ENCODE measurements at regions not wholly inside any gene's neighbourhood (a gene's known extent, or its start where the extent isn't known, plus 50 kb on each side); places are given as distances from the start of the nearest gene placed in this dataset.

- TF ChIP-seq RAD21 (IDR thresholded peaks at IDR 0.05; ENCODE audit: low read depth) (no peak), EP300 (IDR thresholded peaks at IDR 0.05; ENCODE audit: borderline replicate concordance) (no peak), CREB1 (IDR thresholded peaks at IDR 0.05; ENCODE audit: low read depth) (no peak), NFIC (IDR thresholded peaks at IDR 0.05) (no peak)
Measured at GRCh38 chr7:106480161-106480579, 180.8 kb downstream of the CCDC71L start.

DNA sequence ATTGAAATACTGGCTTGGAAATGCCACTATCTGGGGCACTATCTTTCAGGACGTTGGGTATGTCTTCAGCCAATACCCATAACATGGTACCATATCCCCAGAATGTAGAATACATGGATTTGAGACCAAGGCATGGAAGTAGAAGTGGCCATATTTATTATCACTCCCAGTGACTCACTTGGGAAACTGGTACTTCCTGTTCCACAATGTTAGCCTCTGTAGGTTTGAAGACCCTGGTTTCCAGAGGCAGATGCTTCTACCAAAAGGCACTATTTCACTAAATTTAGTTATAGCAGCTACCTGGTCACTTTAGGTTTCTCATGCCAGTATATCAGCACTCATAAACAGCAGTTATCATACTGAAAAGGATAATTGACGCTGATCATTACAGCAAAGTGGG lies 184.2 kb downstream of the CCDC71L start:
- no peak for TF ChIP-seq RAD21 (IDR thresholded peaks at IDR 0.05; ENCODE audit: low read depth)
- no peak for TF ChIP-seq TCF12 (IDR thresholded peaks at IDR 0.05; ENCODE audit: low read depth)
- TF ChIP-seq FOXM1 (IDR thresholded peaks at IDR 0.05; ENCODE audit: borderline replicate concordance, low read depth): no peak
- no peak for TF ChIP-seq TAF1 (IDR thresholded peaks at IDR 0.05; ENCODE audit: low read depth)
- no peak for TF ChIP-seq REST (IDR thresholded peaks at IDR 0.05; ENCODE audit: low read depth)
- TF ChIP-seq CEBPB (IDR thresholded peaks at IDR 0.05): no peak
- no peak for TF ChIP-seq TEAD4 (IDR thresholded peaks at IDR 0.05)
- no peak for TF ChIP-seq ZBTB7A (IDR thresholded peaks at IDR 0.05; ENCODE audit: low read depth)
- TF ChIP-seq EP300 (IDR thresholded peaks at IDR 0.05; ENCODE audit: borderline replicate concordance): no peak

DNA sequence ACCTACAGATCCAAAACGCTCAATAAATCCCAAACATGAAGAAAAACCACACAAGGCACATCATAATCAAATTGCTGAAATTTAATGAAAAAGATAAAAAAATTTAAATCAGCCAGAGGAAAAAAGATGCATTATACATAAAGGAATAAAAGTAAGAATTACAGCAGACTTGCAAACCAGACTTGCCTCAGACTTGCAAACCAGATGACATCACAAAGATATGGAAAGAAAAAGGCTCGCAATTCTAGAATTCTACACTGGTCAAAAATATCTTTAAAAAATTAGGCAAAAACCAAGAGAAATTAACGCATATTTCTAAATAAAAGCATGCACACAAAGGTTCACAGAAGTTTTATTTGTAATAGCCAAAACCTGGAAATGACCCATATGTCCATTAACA lies 188.0 kb upstream of the NAMPT start:
- TF ChIP-seq EGR1 (IDR thresholded peaks at IDR 0.05) (no peak), YY1 (IDR thresholded peaks at IDR 0.05; ENCODE audit: low read depth) (no peak), MAX (IDR thresholded peaks at IDR 0.05) (no peak), NFIC (IDR thresholded peaks at IDR 0.05) (no peak), FOXM1 (IDR thresholded peaks at IDR 0.05; ENCODE audit: borderline replicate concordance, low read depth) (no peak), REST (IDR thresholded peaks at IDR 0.05; ENCODE audit: low read depth) (no peak), ZBTB7A (IDR thresholded peaks at IDR 0.05; ENCODE audit: low read depth) (no peak), USF1 (IDR thresholded peaks at IDR 0.05) (no peak), CREB1 (IDR thresholded peaks at IDR 0.05; ENCODE audit: low read depth) (no peak), TAF1 (IDR thresholded peaks at IDR 0.05; ENCODE audit: low read depth) (no peak), TCF12 (IDR thresholded peaks at IDR 0.05; ENCODE audit: low read depth) (no peak), RAD21 (IDR thresholded peaks at IDR 0.05; ENCODE audit: low read depth) (no peak), CEBPB (IDR thresholded peaks at IDR 0.05) (no peak), TEAD4 (IDR thresholded peaks at IDR 0.05) (no peak)

GRCh38 chr7:106471686-106472440 lies 187.1 kb upstream of the NAMPT start:
- TF ChIP-seq MAX (IDR thresholded peaks at IDR 0.05): no peak
- no peak for TF ChIP-seq CEBPB (IDR thresholded peaks at IDR 0.05)
- TF ChIP-seq REST (IDR thresholded peaks at IDR 0.05; ENCODE audit: low read depth): no peak
- TF ChIP-seq TAF1 (IDR thresholded peaks at IDR 0.05; ENCODE audit: low read depth): no peak
- TF ChIP-seq NFIC (IDR thresholded peaks at IDR 0.05): no peak
- TF ChIP-seq FOXM1 (IDR thresholded peaks at IDR 0.05; ENCODE audit: borderline replicate concordance, low read depth): no peak
- TF ChIP-seq CREB1 (IDR thresholded peaks at IDR 0.05; ENCODE audit: low read depth): no peak
- TF ChIP-seq RAD21 (IDR thresholded peaks at IDR 0.05; ENCODE audit: low read depth): no peak
- TF ChIP-seq EP300 (IDR thresholded peaks at IDR 0.05; ENCODE audit: borderline replicate concordance): no peak
- TF ChIP-seq ZBTB7A (IDR thresholded peaks at IDR 0.05; ENCODE audit: low read depth): no peak
- no peak for TF ChIP-seq TCF12 (IDR thresholded peaks at IDR 0.05; ENCODE audit: low read depth)
- TF ChIP-seq EGR1 (IDR thresholded peaks at IDR 0.05): no peak
- no peak for TF ChIP-seq YY1 (IDR thresholded peaks at IDR 0.05; ENCODE audit: low read depth)
- TF ChIP-seq USF1 (IDR thresholded peaks at IDR 0.05): no peak
- no peak for TF ChIP-seq TEAD4 (IDR thresholded peaks at IDR 0.05)
